Activated naive CD8-positive, alpha-beta T cell treated with anti-CD3 and anti-CD28 coated beads, Interleukin-2, amount 50 U/mL, for 24 hours (primary cell): ENCODE measurements at regions not wholly inside any gene's neighbourhood (a gene's known extent, or its start where the extent isn't known, plus 50 kb on each side); places are given as distances from the start of the nearest gene placed in this dataset.
"Not testable (repeated sequence)": the region's sequence is repeated elsewhere in the genome, so short reads cannot be mapped to it uniquely, and the experiment has no call there.

Experiments
- ATAC-seq: fragments of 150-1000 bp; cut with Tn5 transposase; one replicate; pipeline ENCODE4 v1.10.0; 2021
- DNase-seq: peaks from one replicate; pipeline ENCODE4 v3.0.0; 2021
- H3K27ac Mint-ChIP-seq: one replicate; pipeline ENCODE4 v1.8.0; 2021; ENCODE audit warnings: mild to moderate bottlenecking, mixed read lengths
- H3K27me3 Mint-ChIP-seq: one replicate; pipeline ENCODE4 v1.8.0; 2021; ENCODE audit warnings: mixed read lengths
- H3K36me3 Mint-ChIP-seq: one replicate; pipeline ENCODE4 v1.8.0; 2021; ENCODE audit warnings: low read depth, mixed read lengths
- H3K4me1 Mint-ChIP-seq: one replicate; pipeline ENCODE4 v1.8.0; 2021; ENCODE audit warnings: mixed read lengths
- H3K4me3 Mint-ChIP-seq: one replicate; pipeline ENCODE4 v1.8.0; 2021; ENCODE audit warnings: mild to moderate bottlenecking, moderate library complexity, mixed read lengths
- H3K9me3 Mint-ChIP-seq: one replicate; pipeline ENCODE4 v1.8.0; 2021; ENCODE audit warnings: mixed read lengths

- ATAC-seq (no peak), DNase-seq (no peak)
- Mint-ChIP-seq H3K4me1 (peaks cover 19% of the 10 kb centered on the region), H3K27ac (no peak overlapping the region), H3K9me3 (no peaks in the 10 kb centered on the region), H3K4me3 (no peak overlapping the region), H3K27me3 (no peaks in the 10 kb centered on the region), H3K36me3 (peaks cover 1% of the 10 kb centered on the region)
These were observed 135.0 kb downstream of the RALA start for GRCh38 chr7:39758234-39758970.

DNA sequence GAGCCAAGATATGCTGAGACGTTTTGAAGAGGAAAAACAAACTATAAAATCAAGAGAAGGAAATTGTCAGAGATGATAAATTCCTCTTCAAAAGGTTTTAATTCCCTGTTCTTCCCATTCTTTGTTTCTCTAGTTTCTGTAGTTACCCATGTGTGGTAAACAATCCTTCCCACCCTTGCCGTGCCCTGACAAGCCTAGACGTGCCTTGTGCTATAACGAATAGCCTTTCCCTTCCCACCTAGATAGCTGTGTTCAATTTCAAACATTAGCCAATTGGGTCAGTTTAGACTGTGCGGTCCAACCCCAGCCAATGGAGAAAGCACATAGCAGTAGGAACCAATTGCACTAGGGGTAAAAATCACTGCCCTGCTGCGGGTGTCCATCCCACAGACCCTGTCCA, 138.1 kb downstream of the RALA start:
- DNase-seq (no peak), ATAC-seq (no peak)
- H3K4me1 Mint-ChIP-seq, result peaks cover 7% of the 10 kb centered on the region
- H3K36me3 Mint-ChIP-seq, result peaks cover 4% of the 10 kb centered on the region
- no peak overlapping the region for H3K4me3 Mint-ChIP-seq
- H3K27me3 Mint-ChIP-seq, result no peaks in the 10 kb centered on the region
- H3K27ac Mint-ChIP-seq, result no peak overlapping the region
- H3K9me3 Mint-ChIP-seq, result no peaks in the 10 kb centered on the region

GRCh38 chr7:39762466-39762865, 139.1 kb downstream of the RALA start:
- H3K4me3 Mint-ChIP-seq, H3K27ac Mint-ChIP-seq, H3K36me3 Mint-ChIP-seq, H3K4me1 Mint-ChIP-seq, ATAC-seq, H3K9me3 Mint-ChIP-seq, H3K27me3 Mint-ChIP-seq, DNase-seq: not testable (repeated sequence)

DNA sequence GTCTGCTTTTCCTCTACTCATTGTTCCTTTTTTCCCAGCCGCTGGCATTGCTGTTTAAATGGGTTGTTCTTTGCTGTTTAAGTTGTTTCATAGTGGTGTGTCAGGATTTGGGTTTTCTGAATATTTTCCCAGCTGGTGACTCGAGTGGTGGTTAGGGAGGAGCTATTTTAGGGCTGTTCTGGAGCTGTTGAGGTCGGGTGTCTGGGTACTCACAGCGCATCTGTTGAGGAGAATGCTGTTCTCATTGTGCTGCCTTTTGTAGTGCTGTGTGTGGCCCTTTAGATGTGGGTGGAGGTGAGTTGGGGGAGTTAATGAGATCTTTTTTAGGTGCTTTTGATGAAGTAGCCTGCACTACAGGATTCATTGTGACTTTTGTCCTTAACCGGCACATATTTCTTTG, 139.5 kb downstream of the RALA start:
- not testable (repeated sequence) for H3K4me1 Mint-ChIP-seq, H3K27ac Mint-ChIP-seq, ATAC-seq, H3K27me3 Mint-ChIP-seq, H3K9me3 Mint-ChIP-seq, DNase-seq, H3K4me3 Mint-ChIP-seq
- H3K36me3 Mint-ChIP-seq, result peaks cover 12% of the 10 kb centered on the region

- ATAC-seq, result not testable (repeated sequence)
These were observed 142.5 kb downstream of the RALA start for GRCh38 chr7:39765833-39766232.

DNA sequence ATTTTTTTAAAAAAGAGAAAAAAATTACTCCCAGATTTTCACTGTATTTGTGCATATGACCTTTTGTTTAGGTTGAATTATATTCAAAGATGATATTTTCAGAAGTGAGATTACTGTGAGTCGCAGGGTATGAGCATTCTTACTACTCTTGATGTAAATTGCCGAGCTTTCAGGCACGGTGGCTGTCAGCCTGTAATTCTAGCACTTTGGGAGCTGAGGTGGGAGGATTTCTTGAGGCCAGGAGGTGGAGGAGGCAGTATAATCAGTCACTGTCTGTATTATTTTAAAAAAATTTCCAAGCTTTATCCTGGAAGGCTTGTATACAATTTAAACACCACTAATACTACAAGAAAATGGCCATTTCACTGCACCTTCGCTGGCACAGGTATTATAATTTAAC, 145.1 kb downstream of the RALA start:
- not testable (repeated sequence) for ATAC-seq, H3K4me3 Mint-ChIP-seq
- H3K36me3 Mint-ChIP-seq, result peaks cover 27% of the 10 kb centered on the region

More at GRCh38 chr7:39765833-39766232, 142.5 kb downstream of the RALA start:
- H3K9me3 Mint-ChIP-seq, H3K4me3 Mint-ChIP-seq, H3K4me1 Mint-ChIP-seq, H3K27me3 Mint-ChIP-seq, DNase-seq, H3K27ac Mint-ChIP-seq: not testable (repeated sequence)
- H3K36me3 Mint-ChIP-seq, result peaks cover 21% of the 10 kb centered on the region

GRCh38 chr7:39774341-39774851, 151.0 kb downstream of the RALA start:
- ATAC-seq, H3K27ac Mint-ChIP-seq, H3K4me3 Mint-ChIP-seq, H3K9me3 Mint-ChIP-seq, H3K4me1 Mint-ChIP-seq, H3K27me3 Mint-ChIP-seq, DNase-seq: not testable (repeated sequence)
- H3K36me3 Mint-ChIP-seq, result peaks cover 15% of the 10 kb centered on the region

More for the DNA sequence above, 145.1 kb downstream of the RALA start:
- H3K9me3 Mint-ChIP-seq, H3K27me3 Mint-ChIP-seq, H3K27ac Mint-ChIP-seq, H3K4me1 Mint-ChIP-seq, DNase-seq: not testable (repeated sequence)

GRCh38 chr7:39781557-39781956, 158.2 kb downstream of the RALA start:
- not testable (repeated sequence) for H3K9me3 Mint-ChIP-seq, ATAC-seq, H3K27me3 Mint-ChIP-seq, H3K27ac Mint-ChIP-seq, H3K4me1 Mint-ChIP-seq, DNase-seq, H3K4me3 Mint-ChIP-seq
- peaks cover 21% of the 10 kb centered on the region for H3K36me3 Mint-ChIP-seq

- not testable (repeated sequence) for H3K9me3 Mint-ChIP-seq, ATAC-seq
These were observed 163.1 kb downstream of the RALA start for GRCh38 chr7:39786440-39786839.

DNA sequence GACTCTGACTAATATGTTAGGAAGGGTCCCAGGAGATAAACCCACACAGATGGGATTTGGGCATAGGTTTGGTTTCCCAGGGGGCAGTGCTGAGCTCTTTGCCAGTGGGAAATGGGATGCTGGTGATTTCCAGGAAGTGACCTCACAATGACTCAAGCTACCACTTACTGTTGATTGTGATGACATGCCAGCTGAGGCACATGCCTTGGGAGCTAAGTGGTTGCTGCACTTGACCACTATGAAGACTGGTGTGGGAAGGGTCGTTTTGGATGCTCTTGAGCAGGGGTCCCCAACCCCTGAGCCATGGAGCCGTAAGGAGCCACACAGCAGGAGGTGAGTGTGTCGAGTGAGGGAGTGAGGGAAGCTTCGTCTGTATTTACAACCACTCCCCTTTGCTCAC, 159.0 kb upstream of the CDK13 start:
- DNase-seq, H3K4me3 Mint-ChIP-seq, H3K4me1 Mint-ChIP-seq, ATAC-seq, H3K27me3 Mint-ChIP-seq, H3K9me3 Mint-ChIP-seq, H3K36me3 Mint-ChIP-seq, H3K27ac Mint-ChIP-seq: not testable (repeated sequence)

More at GRCh38 chr7:39786440-39786839, 163.1 kb downstream of the RALA start:
- H3K36me3 Mint-ChIP-seq, result peaks cover 21% of the 10 kb centered on the region
- H3K27me3 Mint-ChIP-seq, H3K4me1 Mint-ChIP-seq, H3K4me3 Mint-ChIP-seq, H3K27ac Mint-ChIP-seq, DNase-seq: not testable (repeated sequence)

GRCh38 chr7:39791911-39792310, 158.1 kb upstream of the CDK13 start:
- DNase-seq, H3K9me3 Mint-ChIP-seq, H3K27ac Mint-ChIP-seq, H3K27me3 Mint-ChIP-seq, H3K4me3 Mint-ChIP-seq, ATAC-seq, H3K36me3 Mint-ChIP-seq, H3K4me1 Mint-ChIP-seq: not testable (repeated sequence)

DNA sequence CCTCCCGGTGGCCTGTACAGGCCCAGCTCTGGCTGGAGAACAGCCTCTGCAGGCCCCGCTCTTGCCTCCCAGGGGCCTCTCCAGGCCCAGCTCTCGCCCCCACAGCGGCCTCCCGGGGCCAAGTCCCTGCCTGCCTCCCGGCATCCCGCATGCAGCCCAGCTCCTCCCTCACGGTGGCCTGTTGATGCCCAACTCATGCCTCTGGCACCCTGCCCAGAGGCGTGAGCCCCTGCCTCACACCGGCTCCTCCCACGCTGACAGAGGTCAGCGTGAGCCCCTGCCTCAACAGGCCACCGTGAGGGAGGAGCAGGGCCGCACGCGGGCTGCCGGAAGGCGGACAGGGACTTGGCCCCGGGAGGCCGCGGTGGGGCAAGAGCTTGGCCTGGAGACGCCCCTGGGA, 157.0 kb upstream of the CDK13 start:
- DNase-seq, H3K4me3 Mint-ChIP-seq, H3K36me3 Mint-ChIP-seq, H3K9me3 Mint-ChIP-seq, H3K4me1 Mint-ChIP-seq, ATAC-seq, H3K27me3 Mint-ChIP-seq, H3K27ac Mint-ChIP-seq: not testable (repeated sequence)

DNA sequence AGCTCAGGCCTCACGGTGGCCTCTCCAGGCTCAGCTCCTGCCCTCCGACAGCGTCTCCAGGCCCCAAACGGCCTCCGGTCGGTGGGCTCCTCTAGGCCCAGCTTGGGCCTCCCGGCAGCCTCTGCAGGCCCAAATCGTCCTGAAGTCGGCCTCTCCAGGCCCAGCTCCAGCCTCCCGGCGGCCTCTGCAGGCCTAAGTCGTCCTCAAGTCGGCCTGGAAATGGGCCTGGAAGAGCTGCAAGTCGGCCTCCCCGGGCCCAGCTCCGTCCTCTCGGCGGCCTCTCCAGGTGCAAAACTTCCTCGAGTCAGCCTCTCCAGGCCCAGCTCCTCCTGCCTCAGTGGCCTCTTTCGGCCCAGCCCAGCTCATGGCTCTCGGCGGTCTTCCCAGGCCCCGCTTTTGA, 156.2 kb upstream of the CDK13 start:
- not testable (repeated sequence) for H3K9me3 Mint-ChIP-seq, DNase-seq, H3K27ac Mint-ChIP-seq, H3K27me3 Mint-ChIP-seq, H3K4me1 Mint-ChIP-seq, H3K36me3 Mint-ChIP-seq, H3K4me3 Mint-ChIP-seq, ATAC-seq

DNA sequence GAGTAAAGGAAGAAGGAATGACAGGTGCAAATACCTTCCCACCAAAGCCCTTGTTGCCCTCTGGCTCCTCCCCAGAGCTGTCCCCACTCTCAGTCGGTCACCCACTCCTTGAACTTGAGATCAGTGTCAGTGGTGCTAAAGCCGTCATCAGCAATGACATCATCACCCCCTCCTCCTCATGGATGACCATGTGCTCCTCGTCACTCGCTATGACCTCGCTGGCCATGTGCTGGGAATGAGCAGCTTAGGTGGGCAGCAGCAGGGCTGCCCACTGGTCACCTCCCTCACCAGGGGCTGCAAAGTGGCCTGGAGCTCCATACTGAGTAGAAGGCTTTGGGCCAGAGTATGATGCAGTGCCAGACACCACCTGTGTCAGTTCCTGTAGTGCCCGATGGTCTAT, 153.1 kb upstream of the CDK13 start:
- not testable (repeated sequence) for H3K27me3 Mint-ChIP-seq, ATAC-seq, H3K27ac Mint-ChIP-seq, H3K4me3 Mint-ChIP-seq, H3K36me3 Mint-ChIP-seq, DNase-seq, H3K9me3 Mint-ChIP-seq, H3K4me1 Mint-ChIP-seq

DNA sequence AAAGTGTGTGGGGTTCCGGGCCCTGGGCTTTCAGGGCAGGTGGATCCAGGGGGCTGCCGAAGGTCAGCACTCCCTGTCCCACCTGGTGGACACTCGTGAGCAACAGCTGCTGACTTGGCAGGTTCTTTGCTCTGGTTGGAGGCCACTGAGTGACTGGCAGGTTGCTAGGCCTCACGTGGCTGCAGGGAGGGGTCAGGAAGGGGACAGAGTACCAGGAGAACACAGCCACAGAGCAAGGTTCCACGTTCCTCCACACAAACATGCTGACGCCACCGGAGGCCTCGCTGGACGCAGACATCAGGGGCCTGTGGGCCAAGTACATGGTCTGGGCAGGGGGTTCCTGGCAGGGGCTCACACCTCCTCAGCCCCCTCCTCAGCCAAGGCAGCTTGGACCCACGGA, 152.0 kb upstream of the CDK13 start:
- not testable (repeated sequence) for H3K27me3 Mint-ChIP-seq, H3K27ac Mint-ChIP-seq, H3K4me1 Mint-ChIP-seq, DNase-seq, H3K4me3 Mint-ChIP-seq, H3K36me3 Mint-ChIP-seq, H3K9me3 Mint-ChIP-seq, ATAC-seq
